ENCODE measurements at regions not wholly inside any gene's neighbourhood (a gene's known extent, or its start where the extent isn't known, plus 50 kb on each side); places are given as distances from the start of the nearest gene placed in this dataset.

DNA sequence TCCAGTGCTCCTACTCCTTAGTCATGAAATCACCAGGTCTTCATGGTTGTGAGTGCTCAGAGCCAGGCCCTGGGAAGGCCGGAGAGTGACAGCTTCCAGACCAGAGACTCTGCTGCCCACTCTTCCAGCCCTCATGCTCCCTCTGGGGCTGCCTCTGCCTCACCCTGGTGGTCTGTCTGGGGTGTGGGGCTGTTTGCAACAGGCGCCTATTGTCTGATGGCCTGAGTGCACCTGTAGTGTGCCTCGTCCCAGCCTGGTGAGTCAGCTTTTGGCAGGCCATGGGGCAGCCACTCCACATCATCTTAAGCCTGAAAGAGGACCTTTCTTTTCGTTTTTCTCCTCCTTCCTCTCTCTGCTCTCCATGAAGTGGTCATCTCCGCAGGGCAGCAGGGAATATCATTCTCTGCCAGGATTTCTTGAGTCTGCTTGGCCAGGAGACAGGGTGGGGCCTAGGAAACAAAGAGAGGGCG, 173.8 kb downstream of the VEGFA start:
- H3K36me3 ChIP-seq: no peaks in the 10 kb centered on the region
- no peak for TF ChIP-seq CTCF (IDR thresholded peaks at IDR 0.05)
- H3K27me3 ChIP-seq: no peaks in the 10 kb centered on the region
- H3K4me1 ChIP-seq (ENCODE audit: control insufficient read depth in 1 of 2, insufficient read depth in 1 of 2, low read depth in 1 of 2, low read length in 1 of 2): no peaks in the 10 kb centered on the region
- no peak overlapping the region for H3K27ac ChIP-seq
- no peaks in the 10 kb centered on the region for H3K9me3 ChIP-seq
- H3K4me3 ChIP-seq (ENCODE audit: low read depth in 1 of 2, low read length in 1 of 2): no peak overlapping the region

DNA sequence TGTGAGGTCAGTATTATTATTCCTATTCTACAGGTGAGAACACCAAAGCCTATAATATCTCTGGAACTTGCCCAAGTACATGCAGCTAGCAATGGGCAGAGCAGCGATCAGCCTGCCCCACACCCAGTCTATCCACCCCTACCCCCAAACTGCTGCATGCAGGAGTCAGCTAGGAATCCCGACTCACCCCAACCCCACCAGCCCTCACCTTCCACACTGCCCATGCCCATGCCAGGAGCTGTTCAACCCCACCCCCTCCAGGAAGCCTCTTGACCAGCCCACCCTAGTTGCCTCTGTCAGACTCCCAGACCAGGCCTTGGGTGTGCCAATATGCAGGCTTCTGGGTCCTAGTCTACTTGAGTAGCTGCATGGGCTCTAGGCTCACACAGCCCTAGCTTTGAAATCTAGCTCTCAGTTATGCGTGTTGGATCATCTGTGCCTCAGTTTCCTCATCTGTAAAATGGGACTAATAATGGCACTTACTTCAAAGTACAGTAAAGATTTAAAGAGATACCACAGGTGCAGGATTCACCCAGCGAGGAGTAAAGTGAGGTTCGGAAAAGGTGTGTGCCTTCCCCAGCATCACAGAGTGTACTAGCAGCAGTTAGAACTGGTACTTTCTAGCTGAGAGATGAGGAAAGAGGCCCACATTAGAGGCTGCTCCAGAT, 173.2 kb downstream of the VEGFA start:
- Histone ChIP-seq H3K9me3 (no peaks in the 10 kb centered on the region), H3K27ac (no peak overlapping the region)

DNA sequence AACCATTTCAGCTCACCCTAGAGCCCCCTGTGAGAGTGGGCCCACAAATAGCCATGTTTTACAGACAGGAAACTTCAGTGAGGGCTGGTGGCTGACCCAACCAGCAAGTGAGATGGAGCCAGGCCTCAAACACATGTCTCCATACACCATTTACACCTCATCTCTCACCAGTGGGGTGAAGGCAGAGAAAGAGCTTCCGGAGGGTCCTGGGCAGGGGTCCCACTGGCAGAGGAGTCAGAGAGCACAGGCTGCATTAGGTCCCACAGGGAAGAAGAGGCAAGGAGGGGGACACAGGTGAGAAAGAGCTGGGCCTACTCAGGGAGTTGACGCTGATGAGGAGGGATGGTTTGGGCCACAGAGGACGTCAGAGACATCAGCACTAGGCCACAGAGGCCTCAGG, 172.6 kb downstream of the VEGFA start:
- Histone ChIP-seq H3K27me3 (no peaks in the 10 kb centered on the region), H3K4me1 (ENCODE audit: control insufficient read depth in 1 of 2, insufficient read depth in 1 of 2, low read depth in 1 of 2, low read length in 1 of 2) (no peaks in the 10 kb centered on the region), H3K4me3 (ENCODE audit: low read depth in 1 of 2, low read length in 1 of 2) (no peak overlapping the region), H3K36me3 (no peaks in the 10 kb centered on the region), H3K27ac (no peak overlapping the region), H3K9me3 (no peaks in the 10 kb centered on the region)
- TF ChIP-seq CTCF (IDR thresholded peaks at IDR 0.05): no peak

More for the DNA sequence above, 173.2 kb downstream of the VEGFA start:
- TF ChIP-seq CTCF (IDR thresholded peaks at IDR 0.05): no peak
- no peaks in the 10 kb centered on the region for H3K27me3 ChIP-seq
- no peaks in the 10 kb centered on the region for H3K4me1 ChIP-seq (ENCODE audit: control insufficient read depth in 1 of 2, insufficient read depth in 1 of 2, low read depth in 1 of 2, low read length in 1 of 2)
- no peak overlapping the region for H3K4me3 ChIP-seq (ENCODE audit: low read depth in 1 of 2, low read length in 1 of 2)
- no peaks in the 10 kb centered on the region for H3K36me3 ChIP-seq

GRCh38 chr6:43942011-43942442, 172.0 kb downstream of the VEGFA start:
- Histone ChIP-seq H3K4me3 (ENCODE audit: low read depth in 1 of 2, low read length in 1 of 2) (no peak overlapping the region), H3K27me3 (no peaks in the 10 kb centered on the region), H3K9me3 (no peaks in the 10 kb centered on the region), H3K4me1 (ENCODE audit: control insufficient read depth in 1 of 2, insufficient read depth in 1 of 2, low read depth in 1 of 2, low read length in 1 of 2) (no peaks in the 10 kb centered on the region), H3K36me3 (no peaks in the 10 kb centered on the region), H3K27ac (no peak overlapping the region)
- TF ChIP-seq CTCF (IDR thresholded peaks at IDR 0.05): no peak

DNA sequence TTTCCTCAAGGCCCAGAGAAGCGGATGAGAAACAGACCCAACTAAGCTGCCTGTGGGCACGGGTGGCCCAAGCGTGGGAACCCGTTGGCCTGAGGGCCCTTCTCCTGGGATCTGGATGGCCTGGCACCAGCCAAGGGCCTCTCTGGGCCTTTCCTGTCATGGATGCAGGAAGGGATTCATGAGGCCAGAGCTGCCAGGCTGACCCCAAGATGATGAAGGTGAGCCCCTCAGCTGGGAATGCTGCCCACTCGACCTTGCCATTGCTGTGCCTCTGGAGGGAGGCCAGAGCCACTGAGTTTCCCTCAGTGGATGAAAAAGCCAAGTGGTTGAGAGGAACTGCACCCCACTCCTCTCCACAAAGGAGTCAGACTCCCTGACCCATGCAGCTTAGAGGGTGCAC, 171.2 kb downstream of the VEGFA start:
- H3K9me3 ChIP-seq: no peaks in the 10 kb centered on the region
- peaks cover 4% of the 10 kb centered on the region for H3K27me3 ChIP-seq
- no peak for TF ChIP-seq CTCF (IDR thresholded peaks at IDR 0.05)
- H3K27ac ChIP-seq: no peak overlapping the region
- no peaks in the 10 kb centered on the region for H3K4me1 ChIP-seq (ENCODE audit: control insufficient read depth in 1 of 2, insufficient read depth in 1 of 2, low read depth in 1 of 2, low read length in 1 of 2)
- H3K4me3 ChIP-seq (ENCODE audit: low read depth in 1 of 2, low read length in 1 of 2): no peak overlapping the region
- no peaks in the 10 kb centered on the region for H3K36me3 ChIP-seq

Data from neutrophil (primary cell).